HEK293T (cell line): ENCODE measurements at regions not wholly inside any gene's neighbourhood (a gene's known extent, or its start where the extent isn't known, plus 50 kb on each side); places are given as distances from the start of the nearest gene placed in this dataset.

Experiments
- CTCF ChIA-PET: fragments of 350-600 bp; formaldehyde crosslinking; extraction: SDS; loops from one replicate; lab custom pipeline; 2021; ENCODE audit warnings: antibody characterized with exemption, inconsistent platforms; lab: Yijun Ruan, JAX
- POLR2A ChIA-PET: fragments of 350-600 bp; formaldehyde crosslinking; extraction: SDS; loops from one replicate; lab custom pipeline; 2020; ENCODE audit warnings: antibody characterized with exemption, inconsistent platforms; lab: Yijun Ruan, JAX
- DNase-seq: peaks from one replicate; pipeline ENCODE4 v3.0.0; 2012; ENCODE audit warnings: mixed read lengths; ENCODE audit errors: extremely low spot score
- ARNT ChIP-seq: fragments of 450-650 bp; IDR thresholded peaks from 2 replicates; pipeline ENCODE4 v1.6.1; 2017; ENCODE audit warnings: mild to moderate bottlenecking
- CTBP1 ChIP-seq: fragments of 450-650 bp; IDR thresholded peaks from 2 replicates; pipeline ENCODE4 v1.6.1; 2016; ENCODE audit warnings: borderline replicate concordance
- ELF4 ChIP-seq: fragments of 450-650 bp; IDR thresholded peaks from 2 replicates; pipeline ENCODE4 v1.6.1; 2017; ENCODE audit warnings: antibody characterized with exemption
- FOXA1 ChIP-seq: fragments of 450-650 bp; IDR thresholded peaks from 2 replicates; pipeline ENCODE4 v1.6.1; 2016; ENCODE audit warnings: mild to moderate bottlenecking
- FOXK2 ChIP-seq: fragments of 450-650 bp; IDR thresholded peaks from 2 replicates; pipeline ENCODE4 v1.6.1; 2016; ENCODE audit warnings: mild to moderate bottlenecking
- FOXM1 ChIP-seq: fragments of 450-650 bp; IDR thresholded peaks from 2 replicates; pipeline ENCODE4 v1.6.1; 2017; ENCODE audit warnings: mild to moderate bottlenecking, borderline replicate concordance
- HDGF ChIP-seq: fragments of 450-650 bp; IDR thresholded peaks from 2 replicates; pipeline ENCODE4 v1.6.1; 2017; ENCODE audit warnings: antibody characterized with exemption, borderline replicate concordance
- LEF1 ChIP-seq: fragments of 450-650 bp; IDR thresholded peaks from 2 replicates; pipeline ENCODE4 v1.6.1; 2017; ENCODE audit warnings: mild to moderate bottlenecking, borderline replicate concordance
- NFRKB ChIP-seq: fragments of 450-650 bp; IDR thresholded peaks from 2 replicates; pipeline ENCODE4 v1.6.1; 2016; ENCODE audit warnings: mild to moderate bottlenecking, moderate library complexity
- PKNOX1 ChIP-seq: fragments of 450-650 bp; IDR thresholded peaks from 2 replicates; pipeline ENCODE4 v1.6.1; 2016
- SUZ12 ChIP-seq: fragments of 450-650 bp; IDR thresholded peaks from 2 replicates; pipeline ENCODE4 v1.6.1; 2016; ENCODE audit warnings: mild to moderate bottlenecking
- TARDBP ChIP-seq: fragments of 450-650 bp; IDR thresholded peaks from 2 replicates; pipeline ENCODE4 v1.6.1; 2016
- ZNF384 ChIP-seq: fragments of 450-650 bp; IDR thresholded peaks from 2 replicates; pipeline ENCODE4 v1.6.1; 2016

- TF ChIP-seq LEF1 (no peak), ZNF384 (no peak), CTBP1 (no peak), PKNOX1 (no peak), ARNT (no peak), SUZ12 (no peak), ELF4 (no peak), NFRKB (no peak), FOXM1 (no peak), FOXK2 (no peak), TARDBP (no peak), HDGF (no peak)
- DNase-seq, result no peak
- ChIA-PET POLR2A (no interaction called here), CTCF (no interaction called here)
Measured at GRCh38 chr3:13932578-13933295, 52.9 kb upstream of the WNT7A start.

DNA sequence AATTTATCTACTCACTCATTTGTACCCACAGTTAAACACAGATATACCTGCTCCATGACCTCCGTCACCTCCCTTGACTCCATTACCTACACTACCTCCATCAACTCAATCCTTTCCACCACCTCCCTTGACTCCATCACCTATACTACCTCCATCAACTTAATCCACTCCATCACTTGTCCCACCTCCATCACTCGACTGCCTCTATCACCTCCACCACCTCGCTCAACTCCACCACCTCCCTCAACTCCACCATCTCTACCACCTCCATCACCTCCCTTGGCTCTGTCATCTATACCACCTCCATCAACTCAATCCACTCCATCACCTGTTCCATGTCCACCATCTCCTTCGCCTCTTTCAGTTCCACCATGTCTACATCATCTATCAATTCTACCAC is 51.3 kb upstream of the WNT7A start:
- CTCF ChIA-PET, result no interaction called here
- POLR2A ChIA-PET, result no interaction called here
- TF ChIP-seq FOXA1 (no peak), PKNOX1 (no peak), FOXM1 (no peak), TARDBP (no peak), FOXK2 (no peak)
- DNase-seq, result no peak
